WTC11 (cell line): ENCODE measurements at regions not wholly inside any gene's neighbourhood (a gene's known extent, or its start where the extent isn't known, plus 50 kb on each side); places are given as distances from the start of the nearest gene placed in this dataset.

Experiments
- CBFB ChIP-seq: sonication (generic); formaldehyde crosslinking; IDR thresholded peaks from 2 replicates; pipeline ENCODE4 v1.8.1; 2022; ENCODE audit warnings: mild to moderate bottlenecking, low read depth, missing genetic modification reagents
- CTCF ChIP-seq: fragments of 200-600 bp; IDR thresholded peaks from 2 replicates; pipeline ENCODE4 v1.8.0; 2022; ENCODE audit warnings: antibody characterized with exemption
- NFE2L1 ChIP-seq: sonication (generic); formaldehyde crosslinking; IDR thresholded peaks from 2 replicates; pipeline ENCODE4 v1.8.1; 2023; ENCODE audit warnings: missing genetic modification reagents
- RELA ChIP-seq: sonication (generic); formaldehyde crosslinking; IDR thresholded peaks from 2 replicates; pipeline ENCODE4 v1.8.1; 2022; ENCODE audit warnings: missing genetic modification reagents, mild to moderate bottlenecking, borderline replicate concordance

- TF ChIP-seq NFE2L1 (no peak), CTCF (no peak), CBFB (CRISPR knock-in tag) (no peak), RELA (CRISPR knock-in tag) (no peak)
These were observed 155.8 kb upstream of the GGTLC1 start for GRCh38 chr20:24144371-24144770.
